ENCODE measurements at regions not wholly inside any gene's neighbourhood (a gene's known extent, or its start where the extent isn't known, plus 50 kb on each side); places are given as distances from the start of the nearest gene placed in this dataset.
"Not testable (repeated sequence)": the region's sequence is repeated elsewhere in the genome, so short reads cannot be mapped to it uniquely, and the experiment has no call there.

GRCh38 chr6:103114582-103114981 is 1721.1 kb downstream of the GRIK2 start:
- Histone ChIP-seq H3K36me3 (no peaks in the 10 kb centered on the region), H3K4me1 (no peaks in the 10 kb centered on the region), H3K9me3 (no peaks in the 10 kb centered on the region), H3K4me3 (no peak overlapping the region), H3K27me3 (no peaks in the 10 kb centered on the region), H3K27ac (no peak overlapping the region)
- TF ChIP-seq CTCF (IDR thresholded peaks at IDR 0.05), result no peak
- intact Hi-C loops (cut with DNase I), result no loop called here
- no peak for DNase-seq
- ATAC-seq, result no peak

DNA sequence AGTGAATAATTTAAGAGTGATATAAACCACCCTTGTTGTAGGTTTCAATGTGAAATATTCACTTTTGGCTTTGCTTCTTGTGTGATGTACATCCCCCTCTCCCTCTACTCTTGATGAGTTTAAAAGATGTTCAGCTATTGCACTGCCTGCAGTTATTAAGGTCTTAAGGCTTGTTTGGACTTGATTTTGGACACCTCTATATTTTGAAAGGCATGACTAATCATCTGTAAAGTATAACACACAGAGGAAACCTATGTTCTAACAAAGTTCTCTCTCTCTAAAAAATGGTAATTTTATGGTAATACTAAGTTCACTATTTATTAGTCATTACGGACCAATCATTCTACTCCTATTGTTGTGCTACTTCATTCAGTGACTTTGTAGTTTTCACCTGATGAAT is 1719.9 kb downstream of the GRIK2 start:
- intact Hi-C loops (cut with DNase I), result no loop called here
- no peaks in the 10 kb centered on the region for H3K36me3 ChIP-seq
- no peak overlapping the region for H3K4me3 ChIP-seq
- no peaks in the 10 kb centered on the region for H3K27me3 ChIP-seq
- H3K27ac ChIP-seq, result no peak overlapping the region
- TF ChIP-seq CTCF (IDR thresholded peaks at IDR 0.05), result no peak
- no peaks in the 10 kb centered on the region for H3K4me1 ChIP-seq
- DNase-seq (no peak), ATAC-seq (no peak)
- H3K9me3 ChIP-seq, result no peaks in the 10 kb centered on the region

- Histone ChIP-seq H3K36me3 (no peaks in the 10 kb centered on the region), H3K27ac (no peak overlapping the region), H3K27me3 (no peaks in the 10 kb centered on the region), H3K9me3 (no peaks in the 10 kb centered on the region), H3K4me3 (no peak overlapping the region), H3K4me1 (no peaks in the 10 kb centered on the region)
- ATAC-seq (no peak), DNase-seq (no peak)
- no peak for TF ChIP-seq CTCF (IDR thresholded peaks at IDR 0.05)
- intact Hi-C loops (cut with DNase I), result no loop called here
Observed at GRCh38 chr6:103107985-103108384, 1714.5 kb downstream of the GRIK2 start.

- Histone ChIP-seq H3K9me3 (no peaks in the 10 kb centered on the region), H3K4me1 (no peaks in the 10 kb centered on the region), H3K27me3 (no peaks in the 10 kb centered on the region), H3K27ac (no peak overlapping the region), H3K4me3 (no peak overlapping the region), H3K36me3 (no peaks in the 10 kb centered on the region)
- no peak for DNase-seq
- no peak for TF ChIP-seq CTCF (IDR thresholded peaks at IDR 0.05)
- intact Hi-C loops (cut with DNase I), result no loop called here
- no peak for ATAC-seq
Observed at GRCh38 chr6:103105686-103106085, 1712.2 kb downstream of the GRIK2 start.

- ATAC-seq (no peak), DNase-seq (no peak)
- H3K27ac ChIP-seq, result no peak overlapping the region
- H3K36me3 ChIP-seq, result no peaks in the 10 kb centered on the region
- H3K9me3 ChIP-seq, result no peaks in the 10 kb centered on the region
- no peak for TF ChIP-seq CTCF (IDR thresholded peaks at IDR 0.05)
- H3K4me1 ChIP-seq, result no peaks in the 10 kb centered on the region
- H3K27me3 ChIP-seq, result no peaks in the 10 kb centered on the region
- intact Hi-C loops (cut with DNase I), result no loop called here
- no peak overlapping the region for H3K4me3 ChIP-seq
Observed at GRCh38 chr6:103101267-103101666, 1707.8 kb downstream of the GRIK2 start.

DNA sequence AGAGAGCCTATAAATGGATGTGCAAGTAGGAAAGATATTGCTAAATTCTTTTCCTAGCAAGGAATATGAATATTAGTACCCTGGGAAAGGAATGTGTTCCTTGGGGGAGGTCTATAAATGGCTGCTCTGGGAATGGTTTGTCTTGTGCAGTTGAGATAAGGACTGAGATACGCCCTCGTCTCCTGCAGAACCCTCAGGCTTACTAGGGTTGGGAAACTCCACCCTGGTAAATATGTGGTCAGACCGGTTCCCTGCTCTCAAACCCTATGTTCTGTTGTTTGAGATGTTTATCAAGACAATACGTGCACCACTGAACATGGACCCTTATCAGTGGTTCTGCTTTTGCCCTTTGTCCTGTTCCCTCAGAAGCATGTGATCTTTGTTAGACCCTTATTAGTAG is 1698.9 kb downstream of the GRIK2 start:
- H3K4me3 ChIP-seq; H3K27ac ChIP-seq; ATAC-seq; H3K27me3 ChIP-seq; intact Hi-C loops (cut with DNase I); H3K4me1 ChIP-seq; DNase-seq; H3K36me3 ChIP-seq: not testable (repeated sequence)
- H3K9me3 ChIP-seq, result peaks cover 0 to 18% of the 10 kb centered on the region in 2 donors

Data from left lung (tissue), 4 donors.